ENCODE measurements at regions not wholly inside any gene's neighbourhood (a gene's known extent, or its start where the extent isn't known, plus 50 kb on each side); places are given as distances from the start of the nearest gene placed in this dataset.

GRCh38 chr14:83908419-83908818, 1621.5 kb upstream of the FLRT2 start (continued):
- TF ChIP-seq REST (IDR thresholded peaks at IDR 0.05; ENCODE audit: unreplicated experiment): no peak
- TF ChIP-seq ZNF331 (CRISPR knock-in tag; IDR thresholded peaks at IDR 0.05; ENCODE audit: low read depth): no peak
- no peak for TF ChIP-seq EZH2phosphoT487 (IDR thresholded peaks at IDR 0.05; ENCODE audit: unreplicated experiment)

GRCh38 chr14:83909507-83909906, 1620.4 kb upstream of the FLRT2 start:
- Histone ChIP-seq H4K20me1 (replicated peaks; ENCODE audit: insufficient read depth) (no peaks in the 10 kb centered on the region), H3K27me3 (ENCODE audit: insufficient read depth) (no peaks in the 10 kb centered on the region), H3K4me3 (no peak overlapping the region), H3K36me3 (ENCODE audit: insufficient read depth) (no peaks in the 10 kb centered on the region), H3K27ac (ENCODE audit: low read depth) (no peak overlapping the region), H3K4me2 (no peak overlapping the region), H2AFZ (no peak overlapping the region), H3F3A (replicated peaks; ENCODE audit: low read depth) (no peaks in the 10 kb centered on the region), H3K9me2 (ENCODE audit: insufficient read depth) (no peaks in the 10 kb centered on the region; the same call in none of the 2 replicates), H3K79me2 (replicated peaks; ENCODE audit: insufficient read depth) (no peaks in the 10 kb centered on the region), H3K4me1 (ENCODE audit: insufficient read depth) (no peaks in the 10 kb centered on the region; the same call in 1 of the 2 replicates)
- TF ChIP-seq CREB1 (CRISPR knock-in tag; IDR thresholded peaks at IDR 0.05; ENCODE audit: low read depth) (no peak), POLR2AphosphoS5 (IDR thresholded peaks at IDR 0.05; ENCODE audit: low read depth) (no peak), STAT1 (IDR thresholded peaks at IDR 0.05; ENCODE audit: unreplicated experiment) (no peak)
- Mint-ChIP-seq H3K27ac (no peak overlapping the region), H3K4me1 (peaks cover 7% of the 10 kb centered on the region; the same call in 2 of the 3 replicates), H3K27me3 (ENCODE audit: insufficient read depth, low read depth, poor library complexity) (no peaks in the 10 kb centered on the region), H3K36me3 (ENCODE audit: low read depth) (no peaks in the 10 kb centered on the region), H3K4me3 (no peak overlapping the region), H3K9me3 (no peaks in the 10 kb centered on the region)
- DNase-seq (ENCODE audit: low spot score) (no peak), ATAC-seq (no peak)

GRCh38 chr14:83912032-83912642, 1617.8 kb upstream of the FLRT2 start:
- no peak overlapping the region for H3K4me3 ChIP-seq
- no peak overlapping the region for H3K4me2 ChIP-seq
- H2AFZ ChIP-seq: no peak overlapping the region
- H3K4me1 ChIP-seq (ENCODE audit: insufficient read depth): no peaks in the 10 kb centered on the region; the same call in 1 of the 2 replicates
- no peaks in the 10 kb centered on the region for H3F3A ChIP-seq (replicated peaks; ENCODE audit: low read depth)
- no peak overlapping the region for H3K4me3 Mint-ChIP-seq
- H3K27ac Mint-ChIP-seq: no peak overlapping the region; the same call in 1 of the 2 replicates
- H3K79me2 ChIP-seq (replicated peaks; ENCODE audit: insufficient read depth): no peaks in the 10 kb centered on the region
- ATAC-seq (no peak), DNase-seq (ENCODE audit: low spot score) (no peak)
- no peaks in the 10 kb centered on the region for H3K27me3 Mint-ChIP-seq (ENCODE audit: insufficient read depth, low read depth, poor library complexity)
- no peaks in the 10 kb centered on the region for H3K36me3 ChIP-seq (ENCODE audit: insufficient read depth)
- H3K9me2 ChIP-seq (ENCODE audit: insufficient read depth): no peaks in the 10 kb centered on the region; the same call in none of the 2 replicates
- no peak for TF ChIP-seq NANOG (IDR thresholded peaks at IDR 0.05; ENCODE audit: borderline replicate concordance)
- no peak for TF ChIP-seq POLR2AphosphoS5 (IDR thresholded peaks at IDR 0.05; ENCODE audit: low read depth)
- no peak for TF ChIP-seq JUNB (IDR thresholded peaks at IDR 0.05; ENCODE audit: unreplicated experiment)
- H3K36me3 Mint-ChIP-seq (ENCODE audit: low read depth): no peaks in the 10 kb centered on the region
- H3K9me3 Mint-ChIP-seq: no peaks in the 10 kb centered on the region
- no peaks in the 10 kb centered on the region for H4K20me1 ChIP-seq (replicated peaks; ENCODE audit: insufficient read depth)
- no peaks in the 10 kb centered on the region for H3K27me3 ChIP-seq (ENCODE audit: insufficient read depth)
- peaks cover 11% of the 10 kb centered on the region; the same call in 2 of the 3 replicates for H3K4me1 Mint-ChIP-seq
- H3K27ac ChIP-seq (ENCODE audit: low read depth): no peak overlapping the region

Measured in GM23338 (cell line).